H9 (cell line): ENCODE measurements at regions not wholly inside any gene's neighbourhood (a gene's known extent, or its start where the extent isn't known, plus 50 kb on each side); places are given as distances from the start of the nearest gene placed in this dataset.

Experiments
- DNase-seq: peaks from one replicate; pipeline ENCODE4 v3.0.0-alpha.2; 2017
- H2AFZ ChIP-seq: one replicate; pipeline ENCODE4 v1.6.1; 2013; ENCODE audit warnings: mild to moderate bottlenecking, low read length, control low read depth, moderate library complexity
- H2AK5ac ChIP-seq: 2 replicates; pipeline ENCODE4 v1.6.1; 2013; ENCODE audit warnings: low read length, control low read depth, mixed read lengths; ENCODE audit not compliant: insufficient read length
- H2BK120ac ChIP-seq: one replicate; pipeline ENCODE4 v1.6.1; 2013; ENCODE audit warnings: low read depth, mild to moderate bottlenecking, low read length, control low read depth, inconsistent platforms; ENCODE audit not compliant: poor library complexity, severe bottlenecking
- H2BK12ac ChIP-seq: 2 replicates; pipeline ENCODE4 v1.6.1; 2013; ENCODE audit warnings: low read length, control low read depth, mixed read lengths, low read depth; ENCODE audit not compliant: insufficient read length
- H2BK15ac ChIP-seq: 2 replicates; pipeline ENCODE4 v1.6.1; 2013; ENCODE audit warnings: low read depth, low read length, control low read depth
- H2BK20ac ChIP-seq: one replicate; pipeline ENCODE4 v1.6.1; 2013; ENCODE audit warnings: low read depth, mild to moderate bottlenecking, low read length, control low read depth, inconsistent platforms; ENCODE audit not compliant: poor library complexity, severe bottlenecking
- H2BK5ac ChIP-seq: 2 replicates; pipeline ENCODE4 v1.6.1; 2013; ENCODE audit warnings: low read length, control low read depth, mixed read lengths; ENCODE audit not compliant: insufficient read length
- H3K14ac ChIP-seq: 2 replicates; pipeline ENCODE4 v1.6.1; 2013; ENCODE audit warnings: low read length, control low read depth; ENCODE audit not compliant: insufficient read depth
- H3K18ac ChIP-seq: 2 replicates; pipeline ENCODE4 v1.6.1; 2013; ENCODE audit warnings: low read depth, mild to moderate bottlenecking, mixed read lengths, low read length, control low read depth; ENCODE audit not compliant: insufficient read length
- H3K23ac ChIP-seq: 2 replicates; pipeline ENCODE4 v1.6.1; 2013; ENCODE audit warnings: low read length, control low read depth, mixed read lengths, low read depth; ENCODE audit not compliant: insufficient read length
- H3K23me2 ChIP-seq: 2 replicates; pipeline ENCODE4 v1.6.1; 2013; ENCODE audit warnings: low read depth, mild to moderate bottlenecking, mixed read lengths, low read length, control low read depth; ENCODE audit not compliant: insufficient read length, poor library complexity, severe bottlenecking
- H3K27ac ChIP-seq: 2 replicates; pipeline ENCODE4 v1.5.1; 2013; ENCODE audit warnings: low read length, control low read depth, mixed read lengths, low read depth; ENCODE audit not compliant: insufficient read length
- H3K27me3 ChIP-seq: 2 replicates; pipeline ENCODE4 v1.6.1; 2013; ENCODE audit warnings: low read length, control low read depth, inconsistent platforms; ENCODE audit not compliant: insufficient read depth
- H3K4ac ChIP-seq: 2 replicates; pipeline ENCODE4 v1.6.1; 2013; ENCODE audit warnings: low read depth, mild to moderate bottlenecking, control low read depth, inconsistent platforms, low read length, moderate library complexity
- H3K4me1 ChIP-seq: 2 replicates; pipeline ENCODE4 v1.6.1; 2013; ENCODE audit warnings: low read length, control low read depth, inconsistent platforms; ENCODE audit not compliant: insufficient read depth
- H3K4me2 ChIP-seq: 2 replicates; pipeline ENCODE4 v1.6.1; 2013; ENCODE audit warnings: low read length, control low read depth, mixed read lengths; ENCODE audit not compliant: insufficient read length, insufficient read depth
- H3K56ac ChIP-seq: 2 replicates; pipeline ENCODE4 v1.6.1; 2013; ENCODE audit warnings: low read depth, mild to moderate bottlenecking, mixed read lengths, low read length, control low read depth; ENCODE audit not compliant: insufficient read length
- H3K79me1 ChIP-seq: 2 replicates; pipeline ENCODE4 v1.6.1; 2013; ENCODE audit warnings: low read depth, mild to moderate bottlenecking, moderate library complexity, low read length, control low read depth, inconsistent platforms; ENCODE audit not compliant: insufficient read depth, poor library complexity, severe bottlenecking
- H3K79me2 ChIP-seq: 2 replicates; pipeline ENCODE4 v1.6.1; 2013; ENCODE audit warnings: low read length, control low read depth, inconsistent platforms; ENCODE audit not compliant: insufficient read depth
- H3K9ac ChIP-seq: 2 replicates; pipeline ENCODE4 v1.6.1; 2013; ENCODE audit warnings: low read length, control low read depth, mixed read lengths; ENCODE audit not compliant: insufficient read length; ENCODE audit errors: extremely low read depth
- H3K9me3 ChIP-seq: one replicate; pipeline ENCODE4 v1.6.1; 2013; ENCODE audit warnings: low read depth, low read length, inconsistent platforms; ENCODE audit not compliant: control insufficient read depth
- H3T11ph ChIP-seq: one replicate; pipeline ENCODE4 v1.6.1; 2013; ENCODE audit warnings: mild to moderate bottlenecking, low read length, control low read depth, inconsistent platforms
- H4K20me1 ChIP-seq: one replicate; pipeline ENCODE4 v1.6.1; 2013; ENCODE audit not compliant: control insufficient read depth, insufficient read length, insufficient read depth
- H4K5ac ChIP-seq: 2 replicates; pipeline ENCODE4 v1.6.1; 2013; ENCODE audit warnings: low read depth, mild to moderate bottlenecking, mixed read lengths, low read length, control low read depth; ENCODE audit not compliant: insufficient read length
- H4K8ac ChIP-seq: replicated peaks from 2 replicates; pipeline ENCODE4 v1.6.1; 2013; ENCODE audit warnings: low read length, control low read depth, mixed read lengths, low read depth; ENCODE audit not compliant: insufficient read length
- H4K91ac ChIP-seq: 2 replicates; pipeline ENCODE4 v1.6.1; 2013; ENCODE audit warnings: low read depth, mild to moderate bottlenecking, moderate library complexity, mixed read lengths, low read length, control low read depth; ENCODE audit not compliant: insufficient read length
- H3K27ac Mint-ChIP-seq, 3 experiments: 2 replicates in 2 of 3; 3 replicates in 1 of 3; pipeline ENCODE4 v1.8.0; 2020 to 2021; ENCODE audit warnings: mixed read lengths in 3 of 3, mild to moderate bottlenecking in 1 of 3, moderate library complexity in 1 of 3
- H3K27me3 Mint-ChIP-seq: 2 replicates; pipeline ENCODE4 v1.8.0; 2021; ENCODE audit warnings: low read depth, mild to moderate bottlenecking, moderate library complexity, mixed read lengths
- H3K36me3 Mint-ChIP-seq, 3 experiments: 2 replicates in 2 of 3; 3 replicates in 1 of 3; pipeline ENCODE4 v1.8.0; 2020 to 2021; ENCODE audit warnings: low read depth in 3 of 3, mixed read lengths in 3 of 3; ENCODE audit not compliant: insufficient read depth in 1 of 3
- H3K4me1 Mint-ChIP-seq, 2 experiments: 2 replicates each; pipeline ENCODE4 v1.8.0; 2020; ENCODE audit warnings: mixed read lengths in 2 of 2
- H3K4me3 Mint-ChIP-seq, 2 experiments: 2 replicates in 1 of 2; 3 replicates in 1 of 2; pipeline ENCODE4 v1.8.0; 2020 to 2021; ENCODE audit warnings: mild to moderate bottlenecking in 2 of 2, mixed read lengths in 2 of 2, moderate library complexity in 1 of 2
- H3K9me3 Mint-ChIP-seq, 2 experiments: 2 replicates in 1 of 2; 3 replicates in 1 of 2; pipeline ENCODE4 v1.8.0; 2020; ENCODE audit warnings: mild to moderate bottlenecking in 2 of 2, mixed read lengths in 2 of 2, moderate library complexity in 1 of 2
- WGBS: extraction: QIAGEN DNeasy Blood & Tissue Kit; methylation state at CpG from one replicate; pipeline ENCODE4 v1.1.7; 2013; ENCODE audit warnings: missing lambda C conversion rate, low lambda C conversion rate, mixed read lengths; ENCODE audit not compliant: insufficient read length; ENCODE audit errors: extremely low coverage; 5-methylcytosine and 5-hydroxymethylcytosine counted together
- TF ChIP-seq, protein P1 (sequence below): fragments of 200-600 bp; sonication (generic); conservative IDR thresholded peaks from 3 replicates; pipeline ENCODE4 v1.8.0; 2021; ENCODE audit warnings: antibody characterized with exemption, mild to moderate bottlenecking

DNA sequence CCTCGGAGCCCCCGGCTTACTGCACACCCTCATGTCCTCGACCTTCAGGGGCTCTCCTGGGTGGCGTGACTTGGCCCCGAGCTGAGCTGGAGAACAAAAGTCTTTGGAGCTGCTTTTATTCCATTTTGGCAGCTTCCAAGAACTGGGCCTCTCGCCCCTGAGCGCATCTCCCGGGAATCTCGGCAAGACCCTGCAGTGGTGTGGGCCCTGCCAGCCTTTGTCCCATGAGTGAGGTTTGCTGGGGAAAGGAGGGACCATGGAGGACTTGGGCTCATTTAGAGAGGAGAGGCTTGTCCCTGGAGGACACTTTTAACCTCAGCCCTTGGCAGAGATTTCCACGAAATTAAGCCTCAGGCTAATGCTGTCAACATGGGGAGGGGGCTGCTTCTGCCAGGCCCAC, 62.3 kb upstream of the SLCO4A1 start:
- Mint-ChIP-seq H3K9me3 (no peaks in the 10 kb centered on the region; a peak in 2 of 5 replicates), H3K4me3 (no peak overlapping the region), H3K4me1 (peaks cover 8 to 26% of the 10 kb centered on the region in 2 experiments), H3K27ac (no peak overlapping the region), H3K36me3 (no peaks in the 10 kb centered on the region), H3K27me3 (peaks cover 16% of the 10 kb centered on the region)
- no peaks in the 10 kb centered on the region for H3K27me3 ChIP-seq
- H2BK5ac ChIP-seq: no peak overlapping the region
- H3K14ac ChIP-seq: no peak overlapping the region
- H3K27ac ChIP-seq: no peak overlapping the region
- no peak overlapping the region for H3K9ac ChIP-seq
- TF ChIP-seq, protein P1, sequence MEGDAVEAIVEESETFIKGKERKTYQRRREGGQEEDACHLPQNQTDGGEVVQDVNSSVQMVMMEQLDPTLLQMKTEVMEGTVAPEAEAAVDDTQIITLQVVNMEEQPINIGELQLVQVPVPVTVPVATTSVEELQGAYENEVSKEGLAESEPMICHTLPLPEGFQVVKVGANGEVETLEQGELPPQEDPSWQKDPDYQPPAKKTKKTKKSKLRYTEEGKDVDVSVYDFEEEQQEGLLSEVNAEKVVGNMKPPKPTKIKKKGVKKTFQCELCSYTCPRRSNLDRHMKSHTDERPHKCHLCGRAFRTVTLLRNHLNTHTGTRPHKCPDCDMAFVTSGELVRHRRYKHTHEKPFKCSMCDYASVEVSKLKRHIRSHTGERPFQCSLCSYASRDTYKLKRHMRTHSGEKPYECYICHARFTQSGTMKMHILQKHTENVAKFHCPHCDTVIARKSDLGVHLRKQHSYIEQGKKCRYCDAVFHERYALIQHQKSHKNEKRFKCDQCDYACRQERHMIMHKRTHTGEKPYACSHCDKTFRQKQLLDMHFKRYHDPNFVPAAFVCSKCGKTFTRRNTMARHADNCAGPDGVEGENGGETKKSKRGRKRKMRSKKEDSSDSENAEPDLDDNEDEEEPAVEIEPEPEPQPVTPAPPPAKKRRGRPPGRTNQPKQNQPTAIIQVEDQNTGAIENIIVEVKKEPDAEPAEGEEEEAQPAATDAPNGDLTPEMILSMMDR: no peak
- no peak overlapping the region for H3T11ph ChIP-seq
- no peak overlapping the region for H3K23ac ChIP-seq
- H2BK15ac ChIP-seq: no peak overlapping the region
- H3K4me2 ChIP-seq: no peak overlapping the region
- no peaks in the 10 kb centered on the region for H4K20me1 ChIP-seq
- H3K23me2 ChIP-seq: no peaks in the 10 kb centered on the region
- H4K91ac ChIP-seq: no peak overlapping the region
- no peaks in the 10 kb centered on the region; the same call in 1 of the 2 replicates for H3K4me1 ChIP-seq
- no peak overlapping the region for H2BK12ac ChIP-seq
- H3K9me3 ChIP-seq: no peaks in the 10 kb centered on the region
- no peak overlapping the region for H3K4ac ChIP-seq
- no peak overlapping the region for H4K8ac ChIP-seq
- no peak for DNase-seq
- no peak overlapping the region for H2AFZ ChIP-seq
- no peak overlapping the region for H4K5ac ChIP-seq
- H2AK5ac ChIP-seq: no peak overlapping the region
- no peaks in the 10 kb centered on the region for H3K79me2 ChIP-seq
- H2BK20ac ChIP-seq: no peak overlapping the region
- H2BK120ac ChIP-seq: no peak overlapping the region
- no peak overlapping the region for H3K56ac ChIP-seq
- WGBS: no CpG with 5 or more reads among the region's 10 CpGs
- H3K18ac ChIP-seq: no peak overlapping the region
- no peaks in the 10 kb centered on the region for H3K79me1 ChIP-seq
